Breast epithelium (tissue), 3 donors: ENCODE measurements at regions not wholly inside any gene's neighbourhood (a gene's known extent, or its start where the extent isn't known, plus 50 kb on each side); places are given as distances from the start of the nearest gene placed in this dataset.

Experiments
- CTCF ChIP-seq, 3 donors: fragments of 450-650 bp; IDR thresholded peaks; one replicate each; pipeline ENCODE4 v1.5.1; 2016 to 2017; ENCODE audit warnings: antibody characterized with exemption in 3 of 3, mild to moderate bottlenecking in 3 of 3, moderate library complexity in 3 of 3
- POLR2AphosphoS5 ChIP-seq, 3 donors: sonication (generic); formaldehyde crosslinking; IDR thresholded peaks; one replicate each; pipeline ENCODE4 v1.6.1; 2017; ENCODE audit warnings: antibody characterized with exemption in 3 of 3

DNA sequence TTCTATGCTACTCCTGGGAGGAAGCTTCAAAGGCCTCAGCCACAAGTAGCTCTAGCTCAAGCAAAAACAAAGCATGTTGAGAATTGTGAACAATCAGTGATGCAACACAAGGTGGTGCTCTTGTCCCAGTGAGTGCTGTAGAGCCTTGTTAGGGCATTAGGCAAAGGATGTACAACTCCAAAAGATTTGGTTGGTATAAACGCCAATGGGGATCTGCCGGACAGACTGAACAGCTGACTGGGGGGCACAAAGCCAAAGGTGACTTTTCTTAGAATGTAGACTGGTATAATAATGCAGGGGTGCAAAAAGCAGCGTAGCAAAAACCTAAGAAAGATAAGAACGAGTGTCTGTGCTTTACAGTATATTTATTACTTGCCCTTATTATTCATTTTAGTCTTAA is 62.6 kb upstream of the ALB start:
- TF ChIP-seq CTCF (IDR thresholded peaks at IDR 0.05) = peak in 2 of 3 donors; percentile 40 to 58
- TF ChIP-seq POLR2AphosphoS5 (IDR thresholded peaks at IDR 0.05) = no peak
